Femur (tissue), 1 donor: ENCODE measurements at regions not wholly inside any gene's neighbourhood (a gene's known extent, or its start where the extent isn't known, plus 50 kb on each side); places are given as distances from the start of the nearest gene placed in this dataset.
"Not testable (repeated sequence)": the region's sequence is repeated elsewhere in the genome, so short reads cannot be mapped to it uniquely, and the experiment has no call there.

ENCODE experiments used
- DNase-seq: peaks from one replicate; pipeline ENCODE4 v3.0.0-alpha.2; 2017

DNA sequence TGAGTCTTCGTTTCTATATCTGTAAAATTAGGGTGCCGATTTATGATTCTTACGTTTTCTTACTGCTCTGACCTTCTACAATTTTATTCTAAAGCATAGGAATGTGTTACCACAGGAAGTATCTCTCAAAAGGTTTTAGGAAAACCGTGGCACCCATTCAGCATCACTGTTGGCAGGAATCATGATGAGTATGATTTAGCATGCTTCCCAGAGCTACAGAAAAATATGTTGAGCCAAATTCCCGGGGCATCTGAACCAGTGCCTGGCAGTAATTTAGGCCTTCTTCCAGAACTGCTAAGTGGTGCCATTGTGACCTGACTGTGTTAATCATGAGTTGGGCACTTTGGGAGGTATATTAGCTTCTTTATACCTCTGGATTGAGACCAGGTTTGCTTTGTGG, 605.0 kb upstream of the RAG2 start:
- DNase-seq = no peak

DNA sequence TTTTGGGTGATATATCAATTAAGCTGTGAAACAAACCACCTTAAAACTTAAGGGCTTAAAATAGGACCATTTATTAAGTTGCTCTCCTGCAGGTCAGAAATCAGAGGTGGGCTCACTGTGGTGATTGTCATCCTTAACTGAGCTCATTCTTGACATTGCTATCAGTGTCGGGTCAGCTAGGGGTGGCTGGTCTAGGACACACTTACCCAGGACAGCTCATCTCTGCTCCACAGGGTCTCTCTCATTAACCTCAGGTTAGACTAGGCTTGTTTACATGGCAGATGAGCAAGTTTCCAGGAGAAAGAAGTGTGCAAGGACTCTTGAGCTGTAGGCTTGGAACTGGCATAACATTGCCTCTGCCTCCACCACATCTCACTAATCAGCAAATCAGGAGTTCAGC, 601.0 kb upstream of the RAG2 start:
- DNase-seq = no peak

DNA sequence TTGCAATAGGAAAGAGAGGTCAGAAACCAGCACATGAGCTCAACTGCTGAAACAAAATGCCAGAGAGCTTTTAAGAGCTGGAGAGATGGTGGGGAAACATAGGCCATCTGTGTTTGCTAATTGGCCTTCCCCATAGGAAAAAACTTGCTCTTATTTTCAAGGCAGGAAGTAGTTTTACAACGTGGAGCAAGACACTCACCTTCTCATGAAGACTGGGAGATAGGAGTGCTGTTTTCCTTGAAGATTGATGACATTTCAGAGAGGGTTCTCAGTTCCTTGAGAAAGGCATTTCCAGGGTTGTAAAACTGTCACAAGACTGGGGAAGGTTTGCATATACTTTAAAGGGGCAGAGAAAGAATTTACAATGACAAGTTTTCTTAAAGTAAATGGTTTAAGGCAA, 586.3 kb upstream of the RAG2 start:
- no peak for DNase-seq

DNA sequence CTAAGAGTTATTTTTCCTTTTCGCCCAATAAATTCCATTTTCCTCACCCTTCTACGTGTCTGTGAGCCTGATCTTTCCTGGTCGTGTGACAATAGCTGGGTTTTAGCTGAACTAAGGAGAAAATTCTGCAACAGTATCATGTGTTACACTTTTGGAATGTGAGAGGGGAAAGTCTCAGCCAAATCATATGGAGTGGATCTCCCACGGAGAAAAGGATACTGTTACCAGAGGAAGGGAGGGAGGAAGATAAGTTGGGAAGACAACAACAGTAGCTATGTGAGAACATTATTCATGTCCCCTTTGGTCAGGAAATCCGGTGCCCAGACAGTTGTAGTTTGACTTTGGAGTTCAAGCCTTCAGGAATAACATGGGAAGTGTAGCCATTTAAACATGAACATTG, 584.0 kb upstream of the RAG2 start:
- DNase-seq = no peak

DNA sequence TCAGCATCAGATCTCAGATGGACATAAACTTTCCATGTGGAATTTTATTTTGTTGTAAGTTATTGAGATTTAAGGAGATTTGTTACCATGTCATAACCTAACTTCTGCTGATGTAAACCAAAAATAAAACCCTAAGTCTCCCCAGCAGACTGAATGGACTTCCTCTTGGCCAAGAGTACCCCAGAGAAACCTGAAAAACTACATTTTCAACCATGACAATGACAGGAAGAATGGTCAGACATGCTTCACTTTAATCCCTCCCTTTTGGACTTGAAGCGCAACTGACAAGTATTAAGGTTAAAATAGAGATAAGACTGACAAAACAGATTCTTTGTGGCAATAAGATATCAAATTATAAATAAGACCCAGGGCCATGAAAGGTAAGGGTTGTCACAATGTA, 579.7 kb upstream of the RAG2 start:
- DNase-seq = no peak

DNA sequence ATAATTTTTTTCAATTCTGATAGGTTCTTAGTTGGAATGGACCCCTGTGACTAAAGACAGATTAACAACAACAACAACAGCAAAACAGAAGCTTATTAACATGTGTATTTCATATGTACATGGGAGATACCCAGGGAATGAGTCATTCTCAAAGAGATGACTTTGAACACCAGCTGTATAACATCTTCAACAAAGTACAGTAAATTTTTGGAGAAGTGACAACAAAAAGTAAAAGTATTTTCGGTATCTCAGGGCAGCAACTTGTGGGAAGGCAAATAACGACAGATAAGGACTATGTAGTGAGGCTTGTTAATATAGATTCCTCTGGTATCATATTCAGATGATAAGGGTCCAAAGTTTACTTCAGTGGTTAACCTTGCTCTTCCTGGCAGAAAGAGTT, 573.4 kb upstream of the RAG2 start:
- no peak for DNase-seq

DNA sequence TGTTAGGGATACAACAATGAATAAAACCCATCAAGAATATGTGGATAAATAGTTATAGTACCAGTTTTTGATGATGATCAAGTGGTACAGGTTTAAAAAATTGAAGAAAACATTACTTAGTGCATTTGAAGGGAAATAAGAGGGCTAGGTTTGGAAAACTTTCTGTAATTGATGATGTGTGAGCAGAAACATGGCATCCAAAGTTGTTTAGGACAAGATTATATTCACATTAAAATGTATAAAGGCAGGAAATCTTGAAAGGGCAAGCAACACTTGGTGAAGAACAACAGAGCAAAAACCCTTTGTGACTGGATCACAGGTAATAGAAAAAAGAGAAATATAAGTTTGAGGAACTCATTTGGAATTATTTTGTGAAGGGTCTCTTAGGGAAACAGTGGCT, 572.3 kb upstream of the RAG2 start:
- DNase-seq = no peak

DNA sequence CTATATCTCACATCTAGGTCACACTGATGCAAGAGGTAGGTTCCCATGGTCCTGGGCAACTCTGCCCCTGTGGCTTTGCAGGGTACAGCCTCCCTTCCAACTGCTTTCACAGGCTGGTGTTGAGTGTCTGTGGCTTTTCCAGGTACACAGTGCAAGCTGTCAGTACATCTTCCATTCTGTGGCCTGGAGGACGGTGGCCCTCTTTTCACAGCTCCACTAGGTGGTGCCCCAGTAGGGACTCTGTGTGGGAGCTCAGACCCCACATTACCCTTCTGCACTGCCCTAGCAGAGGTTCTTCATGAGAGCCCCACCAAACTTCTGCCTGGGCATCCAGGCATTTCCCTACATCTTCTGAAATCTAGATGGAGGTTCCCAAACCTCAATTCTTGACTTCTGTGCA, 547.4 kb upstream of the RAG2 start:
- DNase-seq = not testable (repeated sequence)

DNA sequence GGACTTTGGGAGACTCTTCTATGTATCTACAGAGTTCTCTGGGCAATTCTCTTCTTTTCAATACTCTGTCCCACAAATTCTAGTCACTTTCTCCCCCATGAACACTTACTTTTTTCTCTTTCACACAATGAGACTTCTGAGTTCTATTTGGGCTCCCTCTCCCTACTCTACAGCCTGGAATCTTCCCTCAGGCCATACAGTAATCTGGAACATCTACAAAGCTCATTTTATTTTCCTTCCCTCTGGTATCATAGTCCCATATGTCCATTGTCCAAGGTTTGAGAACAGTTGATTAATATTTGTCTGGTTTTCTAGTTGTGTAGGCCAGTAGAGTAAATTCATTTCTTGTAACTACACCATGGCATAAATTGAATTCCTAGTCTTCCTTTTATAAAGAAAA, 544.6 kb upstream of the RAG2 start:
- DNase-seq = no peak

DNA sequence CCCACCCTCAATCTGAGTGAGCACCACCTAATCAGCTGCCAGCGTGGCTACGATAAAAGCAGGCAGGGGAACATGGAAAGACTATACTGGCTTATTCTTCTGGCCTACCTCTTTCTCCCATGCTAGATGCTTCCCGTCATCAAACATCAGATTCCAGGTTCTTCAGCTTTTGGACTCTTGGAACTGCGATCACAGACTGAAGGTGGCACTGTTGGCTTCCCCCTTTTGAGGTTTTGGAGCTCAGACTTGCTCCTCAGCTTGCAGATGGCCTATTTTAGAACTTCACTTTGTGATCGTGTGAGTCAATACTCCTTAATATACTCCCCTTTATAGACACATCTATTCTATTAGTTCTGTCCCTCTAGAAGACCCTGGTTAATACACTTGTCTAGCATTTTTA, 543.7 kb upstream of the RAG2 start:
- DNase-seq = no peak

DNA sequence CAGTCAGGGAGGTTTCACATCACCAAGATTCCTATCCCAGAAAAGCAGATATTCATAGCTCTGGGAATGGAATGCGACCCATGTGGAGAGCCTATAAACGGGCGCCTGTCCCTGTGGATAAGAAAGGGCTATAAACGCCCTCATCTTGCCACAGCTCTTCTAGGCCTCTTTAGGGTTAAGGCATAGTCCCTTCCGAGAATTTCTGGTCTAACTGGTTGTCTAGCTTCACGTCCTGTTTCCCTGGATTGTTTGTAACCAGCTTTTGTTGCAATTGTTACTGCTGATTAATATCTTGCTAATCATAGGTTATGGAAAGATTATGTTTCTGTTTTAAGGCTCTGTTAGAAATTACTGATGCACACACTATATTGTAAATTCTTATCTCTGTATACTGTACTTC, 537.6 kb upstream of the RAG2 start:
- DNase-seq = not testable (repeated sequence)

DNA sequence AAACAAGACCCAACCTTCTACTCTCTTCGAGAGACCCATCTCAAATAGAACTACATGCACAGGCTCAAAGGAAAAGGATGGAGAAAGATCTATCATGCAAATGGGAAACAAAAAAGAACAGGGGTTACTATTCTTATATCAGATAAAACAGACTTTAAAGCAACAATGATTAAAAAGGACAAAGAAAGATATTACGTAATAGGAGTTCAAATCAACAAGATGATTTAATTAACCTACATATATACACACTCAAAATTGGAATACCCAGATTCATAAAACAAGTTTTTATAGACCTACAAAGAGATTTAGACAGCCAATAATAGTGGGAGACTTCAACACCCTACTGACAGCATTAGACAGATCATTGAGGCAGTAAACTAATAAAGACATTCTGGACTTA, 536.6 kb upstream of the RAG2 start:
- DNase-seq = no peak

DNA sequence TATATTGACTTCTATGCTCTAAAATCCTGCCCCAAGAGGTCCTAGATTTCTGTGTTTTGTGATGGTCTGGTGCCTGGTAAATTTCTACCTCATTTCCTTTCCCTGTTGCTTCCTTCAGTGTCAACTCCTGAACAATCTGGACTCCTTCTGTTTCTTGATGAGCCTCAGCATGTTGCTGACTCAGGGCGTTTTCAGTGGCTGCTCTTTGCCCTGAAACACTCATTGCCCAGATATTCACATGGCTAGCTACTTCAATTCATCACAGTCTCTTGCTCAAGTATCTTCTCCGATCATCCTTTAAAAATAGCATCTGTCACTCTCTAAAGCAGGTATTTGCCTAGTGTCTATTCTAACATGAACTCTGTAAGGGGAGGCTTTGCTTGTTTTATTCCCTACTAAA, 526.3 kb upstream of the RAG2 start:
- no peak for DNase-seq

DNA sequence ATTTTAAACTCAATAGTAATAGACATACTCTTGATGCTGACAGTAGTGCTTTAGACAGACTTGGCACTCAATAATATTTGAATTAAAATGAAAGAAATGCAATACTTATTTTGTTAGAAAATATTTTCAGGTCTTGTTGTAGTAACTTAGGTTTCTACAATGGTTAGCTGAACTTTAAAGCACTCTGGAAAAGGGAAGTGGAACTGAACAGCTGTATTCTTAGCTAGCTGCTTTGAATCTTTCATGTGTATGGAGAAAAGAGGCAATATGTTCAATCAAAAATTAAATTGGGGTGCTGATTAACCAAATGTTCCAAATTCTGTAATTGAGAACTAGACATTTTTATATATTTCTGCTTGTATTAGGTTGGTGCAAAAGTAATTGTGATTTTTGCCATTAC, 517.9 kb upstream of the RAG2 start:
- no peak for DNase-seq

DNA sequence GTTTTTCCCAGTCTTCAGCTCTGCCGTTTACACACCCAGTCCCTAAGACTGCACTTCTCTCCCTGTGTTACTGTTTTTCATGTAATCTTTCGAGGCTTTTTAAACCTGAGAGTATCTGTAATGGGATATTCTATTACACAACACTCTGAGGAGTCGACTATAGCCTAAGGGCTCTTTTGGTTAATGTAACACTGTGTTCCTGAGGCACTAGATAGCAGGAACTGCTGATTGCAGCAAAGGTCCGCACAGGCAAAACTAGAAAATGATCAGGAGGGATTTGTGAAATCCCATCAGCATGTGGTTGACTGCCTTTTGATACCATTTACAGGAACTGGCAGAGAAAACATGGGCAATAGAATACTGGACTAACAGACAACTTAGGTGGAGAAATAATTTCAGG, 512.3 kb upstream of the RAG2 start:
- DNase-seq = no peak

DNA sequence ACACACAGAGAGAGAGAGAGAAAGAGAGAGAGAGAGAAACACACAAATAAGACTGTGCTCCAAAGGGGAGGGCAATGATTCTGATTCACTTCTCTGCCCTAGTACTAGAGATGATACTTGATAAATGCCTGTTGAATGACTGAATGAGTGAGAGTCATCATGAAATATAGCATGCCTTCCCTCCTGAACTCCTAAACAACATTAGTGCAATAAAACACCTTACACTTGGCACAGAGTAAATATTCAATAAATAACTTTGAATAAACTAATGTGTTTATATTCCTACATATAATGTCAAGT, 511.2 kb upstream of the RAG2 start:
- DNase-seq = no peak

DNA sequence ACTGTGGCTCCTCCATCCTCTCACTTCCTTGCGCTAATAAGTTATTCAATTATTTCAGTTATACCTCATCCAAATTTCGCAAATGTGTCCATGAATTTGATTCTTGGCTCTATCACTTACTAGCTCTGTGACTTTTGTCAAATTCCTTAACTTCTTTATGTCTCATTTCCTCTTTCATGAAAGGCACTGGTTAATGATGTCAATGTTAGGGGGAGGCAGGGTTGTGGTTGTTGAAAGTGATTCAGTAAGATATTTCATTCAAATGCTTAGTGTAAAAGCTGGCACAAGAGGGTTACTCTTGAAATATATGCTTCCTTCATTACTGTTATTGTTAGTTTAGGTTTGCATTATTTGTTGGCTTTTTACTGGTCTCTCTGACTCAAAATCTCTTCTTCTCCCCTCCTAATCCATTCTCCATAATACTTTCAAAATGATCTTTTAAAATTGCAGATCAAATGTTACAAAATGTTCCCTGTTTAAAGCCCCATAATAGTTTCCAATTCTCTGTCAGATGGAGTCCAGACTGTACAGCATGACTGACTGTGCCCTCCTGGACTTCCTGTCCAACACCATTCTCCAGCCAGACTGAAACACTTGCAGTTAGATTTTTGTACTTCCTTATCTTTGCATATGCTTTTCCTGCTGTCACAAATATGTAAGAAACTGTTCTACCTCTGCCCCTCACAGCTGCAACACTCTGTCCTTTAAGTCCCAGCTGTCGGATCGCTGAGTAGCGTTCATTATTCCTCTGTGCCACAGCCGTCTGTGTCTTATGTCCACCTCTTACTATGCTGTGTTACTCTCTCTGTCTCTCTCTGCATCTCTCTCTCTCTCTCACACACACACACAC, 510.6 kb upstream of the RAG2 start:
- DNase-seq = no peak

DNA sequence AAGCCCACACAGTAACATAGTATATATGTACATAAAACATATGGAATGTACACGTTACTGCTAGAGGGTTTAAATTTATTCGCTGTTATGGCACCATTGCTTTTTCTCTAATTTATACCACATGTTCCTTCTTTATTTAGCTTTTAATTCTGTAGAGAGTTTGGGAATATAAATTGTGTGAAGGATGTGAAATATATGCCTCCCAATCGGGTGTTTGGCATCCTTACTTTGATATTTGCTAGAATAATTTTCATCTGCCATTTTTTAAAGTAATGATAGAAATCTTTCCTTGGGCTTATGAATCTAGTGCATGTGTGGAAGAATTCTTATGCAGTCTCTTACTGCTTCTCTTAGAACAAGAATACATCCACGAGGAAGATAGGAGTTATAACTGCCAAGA, 509.8 kb upstream of the RAG2 start:
- DNase-seq = no peak

DNA sequence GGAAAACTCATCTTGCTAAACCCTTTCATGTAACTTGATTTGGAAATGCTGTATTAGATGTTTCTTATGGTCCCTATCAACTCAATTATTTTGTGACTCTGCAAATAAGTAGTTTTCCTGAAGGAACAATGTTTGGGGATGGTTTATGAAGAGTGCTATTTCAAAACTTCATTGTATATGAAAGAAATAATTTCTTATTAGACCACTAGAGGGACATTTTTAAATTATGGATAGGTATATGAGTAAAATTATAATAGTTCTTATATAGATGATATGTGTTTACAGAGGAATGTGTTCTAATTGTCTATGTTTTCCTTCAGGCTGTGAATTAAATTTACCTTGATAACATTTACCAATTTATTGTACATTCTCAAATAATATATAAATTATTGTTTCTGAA, 509.4 kb upstream of the RAG2 start:
- no peak for DNase-seq

DNA sequence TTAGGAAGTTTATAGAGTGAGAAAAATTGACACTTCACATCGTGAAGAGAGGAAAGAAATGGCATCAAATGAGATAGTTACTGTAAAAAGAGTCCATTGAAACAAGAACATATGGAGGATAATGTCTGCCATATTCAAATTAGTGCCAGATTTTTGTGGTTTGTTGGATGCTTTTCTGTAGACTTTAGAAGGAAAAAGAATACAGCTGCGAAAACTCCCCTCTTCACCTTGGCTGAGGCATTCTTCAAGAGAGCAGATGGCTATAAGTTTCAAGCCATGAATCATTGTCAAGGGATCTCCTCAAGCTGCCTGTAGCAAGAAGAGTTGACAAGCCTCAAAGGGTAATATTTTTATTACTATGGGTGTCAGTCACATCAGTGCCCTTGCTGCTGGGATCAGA, 507.4 kb upstream of the RAG2 start:
- DNase-seq = no peak

DNA sequence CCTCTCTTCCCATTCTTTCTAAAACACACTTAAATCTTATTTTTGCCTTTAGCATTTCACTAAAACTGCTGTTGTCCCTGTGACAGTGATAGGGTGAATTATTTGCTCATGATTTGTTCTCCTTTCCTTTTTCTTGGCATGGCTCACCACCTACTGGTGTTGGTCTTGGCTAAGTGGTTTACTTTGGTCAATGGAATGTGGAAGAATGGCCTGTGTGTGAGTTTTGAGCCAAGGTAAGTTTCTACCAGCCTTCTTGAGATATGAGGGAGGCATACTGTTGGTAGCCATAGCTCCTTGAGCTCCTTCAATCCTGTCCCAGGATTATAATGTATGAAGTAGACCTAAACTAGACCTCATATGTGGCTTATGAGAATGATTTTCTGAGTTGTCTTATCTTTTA, 506.3 kb upstream of the RAG2 start:
- no peak for DNase-seq

DNA sequence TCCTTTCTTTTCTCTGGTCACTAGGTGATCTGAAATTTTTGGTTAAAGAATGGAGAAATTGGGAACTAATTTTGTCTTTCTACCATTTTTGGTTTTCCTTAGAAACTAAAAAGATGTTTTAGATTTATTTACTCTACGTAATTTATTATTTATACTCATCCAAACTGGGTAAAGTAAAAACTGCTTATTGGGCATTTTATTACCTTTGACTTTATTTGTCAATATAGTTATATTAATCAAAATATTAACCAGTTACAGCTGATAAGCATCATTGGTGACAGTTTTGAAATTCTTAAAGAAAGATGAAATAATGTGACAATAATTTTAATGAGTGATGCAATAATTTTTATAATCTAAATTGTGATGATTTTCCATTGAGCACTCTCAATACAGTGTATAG, 502.0 kb upstream of the RAG2 start:
- DNase-seq = no peak

DNA sequence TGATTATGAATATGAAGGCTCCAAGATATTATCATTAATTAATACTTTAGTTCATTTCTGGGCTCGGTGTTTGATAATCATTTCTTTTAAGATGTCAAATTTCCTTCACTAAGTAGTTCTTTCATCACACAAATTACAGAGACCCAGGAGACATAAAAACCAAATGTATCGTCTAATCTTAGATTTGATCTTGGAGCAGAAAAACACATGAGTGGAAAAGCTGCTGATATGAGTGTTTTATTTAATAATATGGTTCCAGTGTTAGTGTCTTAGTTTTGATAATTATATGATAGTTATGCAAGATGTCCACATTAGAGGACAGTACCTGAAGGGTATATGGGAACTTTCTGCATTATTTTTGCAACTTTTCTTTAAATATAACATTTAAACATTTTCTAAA, 494.5 kb upstream of the RAG2 start:
- no peak for DNase-seq

DNA sequence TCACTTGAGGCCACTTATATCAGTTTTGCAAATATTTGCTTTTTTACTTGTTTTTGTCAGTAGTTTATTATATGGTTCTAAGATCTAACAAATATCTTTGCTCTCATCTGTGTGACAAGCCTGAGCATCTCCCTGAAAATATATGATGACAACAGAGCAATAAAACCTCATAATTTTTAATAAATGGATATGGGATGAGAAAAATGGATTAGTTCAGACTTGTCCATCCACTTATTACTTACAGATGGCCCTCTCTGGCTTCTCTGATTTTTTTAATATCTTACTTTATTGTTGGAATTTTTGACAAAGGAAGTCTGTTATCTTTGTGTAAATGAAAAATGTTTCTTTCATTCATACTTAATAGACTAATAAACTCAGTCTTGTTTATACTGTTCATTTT, 491.4 kb upstream of the RAG2 start:
- DNase-seq = no peak

DNA sequence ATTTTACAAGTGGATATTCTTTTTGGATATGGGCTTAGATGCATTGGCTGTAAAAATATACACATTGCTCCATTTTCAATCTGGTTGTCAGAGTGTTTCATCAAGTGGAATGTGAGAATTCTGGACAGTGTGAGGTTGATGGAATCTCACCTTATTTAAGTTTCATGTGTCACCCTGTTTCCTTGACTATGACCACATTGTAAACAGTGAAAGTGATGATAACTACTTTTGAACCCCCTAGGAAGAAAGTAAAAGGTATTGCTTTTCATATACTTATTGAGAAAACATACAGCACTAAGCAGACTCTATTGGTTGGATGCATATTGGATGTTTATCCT, 490.5 kb upstream of the RAG2 start:
- DNase-seq = no peak
